HEK293T (cell line): ENCODE measurements at regions not wholly inside any gene's neighbourhood (a gene's known extent, or its start where the extent isn't known, plus 50 kb on each side); places are given as distances from the start of the nearest gene placed in this dataset.

ENCODE experiments used
- ARNT ChIP-seq: fragments of 450-650 bp; IDR thresholded peaks from 2 replicates; pipeline ENCODE4 v1.6.1; 2017; ENCODE audit warnings: mild to moderate bottlenecking
- CTBP1 ChIP-seq: fragments of 450-650 bp; IDR thresholded peaks from 2 replicates; pipeline ENCODE4 v1.6.1; 2016; ENCODE audit warnings: borderline replicate concordance
- ELF4 ChIP-seq: fragments of 450-650 bp; IDR thresholded peaks from 2 replicates; pipeline ENCODE4 v1.6.1; 2017; ENCODE audit warnings: antibody characterized with exemption
- FOXK2 ChIP-seq: fragments of 450-650 bp; IDR thresholded peaks from 2 replicates; pipeline ENCODE4 v1.6.1; 2016; ENCODE audit warnings: mild to moderate bottlenecking
- FOXM1 ChIP-seq: fragments of 450-650 bp; IDR thresholded peaks from 2 replicates; pipeline ENCODE4 v1.6.1; 2017; ENCODE audit warnings: mild to moderate bottlenecking, borderline replicate concordance
- HDGF ChIP-seq: fragments of 450-650 bp; IDR thresholded peaks from 2 replicates; pipeline ENCODE4 v1.6.1; 2017; ENCODE audit warnings: antibody characterized with exemption, borderline replicate concordance
- LEF1 ChIP-seq: fragments of 450-650 bp; IDR thresholded peaks from 2 replicates; pipeline ENCODE4 v1.6.1; 2017; ENCODE audit warnings: mild to moderate bottlenecking, borderline replicate concordance
- PKNOX1 ChIP-seq: fragments of 450-650 bp; IDR thresholded peaks from 2 replicates; pipeline ENCODE4 v1.6.1; 2016
- SP1 ChIP-seq: fragments of 450-650 bp; IDR thresholded peaks from 2 replicates; pipeline ENCODE4 v1.6.1; 2017
- SUZ12 ChIP-seq: fragments of 450-650 bp; IDR thresholded peaks from 2 replicates; pipeline ENCODE4 v1.6.1; 2016; ENCODE audit warnings: mild to moderate bottlenecking
- TARDBP ChIP-seq: fragments of 450-650 bp; IDR thresholded peaks from 2 replicates; pipeline ENCODE4 v1.6.1; 2016

- TF ChIP-seq ARNT: no peak
- TF ChIP-seq LEF1: no peak
- no peak for TF ChIP-seq SP1
- no peak for TF ChIP-seq SUZ12
- no peak for TF ChIP-seq FOXK2
- no peak for TF ChIP-seq HDGF
- TF ChIP-seq CTBP1: no peak
- TF ChIP-seq ELF4: no peak
- no peak for TF ChIP-seq FOXM1
- TF ChIP-seq PKNOX1: no peak
- no peak for TF ChIP-seq TARDBP
Observed at GRCh38 chr22:22067192-22067591, 84.6 kb upstream of the TOP3B start.
